HG03095 (cell line): ENCODE measurements at regions not wholly inside any gene's neighbourhood (a gene's known extent, or its start where the extent isn't known, plus 50 kb on each side); places are given as distances from the start of the nearest gene placed in this dataset.
"Not testable (repeated sequence)": the region's sequence is repeated elsewhere in the genome, so short reads cannot be mapped to it uniquely, and the experiment has no call there.

Experiments
- ATAC-seq: cut with Tn5 transposase; IDR thresholded peaks from one replicate; pipeline ENCODE4 v1.9.1; 2021; ENCODE audit warnings: moderate library complexity; ENCODE audit not compliant: unreplicated experiment

DNA sequence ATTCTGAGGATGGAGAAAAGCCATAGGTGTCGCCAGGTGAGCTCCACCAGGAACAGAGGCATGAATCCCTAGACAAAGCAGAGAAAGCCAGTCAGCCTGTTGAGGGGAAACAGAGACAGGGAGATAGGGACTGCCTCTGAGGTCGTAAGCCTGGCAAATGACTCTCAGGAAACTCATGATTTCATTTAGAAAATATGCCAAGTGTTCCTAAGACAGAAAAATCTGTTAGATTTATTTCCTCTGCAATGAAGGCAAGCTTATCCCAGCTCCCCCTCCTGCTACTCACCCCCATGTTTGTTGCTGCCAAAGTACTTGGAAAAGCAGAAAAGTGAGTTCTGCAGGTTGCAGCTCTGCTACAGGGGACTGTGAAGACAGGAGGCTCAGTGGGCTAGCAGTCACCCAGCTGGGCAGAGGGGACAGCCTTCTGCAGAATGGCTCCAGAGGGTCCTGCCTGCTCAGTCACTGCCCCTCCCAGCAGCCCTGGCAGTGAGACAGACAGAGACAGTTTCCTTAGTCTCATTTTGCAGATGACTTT is 184.3 kb downstream of the ADRA2A start:
- no peak for ATAC-seq

- no peak for ATAC-seq
Measured at GRCh38 chr10:111265341-111265740, 188.5 kb downstream of the ADRA2A start.

DNA sequence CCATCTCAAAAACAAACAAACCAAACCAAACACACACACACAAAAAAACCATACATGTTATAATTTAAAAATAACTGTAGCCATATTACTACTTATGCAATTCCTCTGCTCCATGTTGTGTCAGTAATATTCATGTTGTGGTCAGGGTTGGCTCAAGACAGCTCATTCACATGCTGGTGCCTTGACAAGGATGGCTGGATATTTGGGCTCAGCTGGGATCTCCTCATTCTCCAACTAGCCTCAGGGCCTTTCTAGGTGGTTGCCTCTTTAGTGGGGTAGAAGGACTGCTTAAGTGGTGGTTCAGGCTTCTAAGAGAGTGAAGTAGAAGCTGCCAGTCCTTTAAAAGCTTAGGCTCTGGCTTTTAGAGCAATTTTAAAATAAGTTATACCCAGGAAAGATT is 189.3 kb downstream of the ADRA2A start:
- ATAC-seq, result no peak

GRCh38 chr10:111267673-111268072 is 190.8 kb downstream of the ADRA2A start:
- ATAC-seq, result no peak

DNA sequence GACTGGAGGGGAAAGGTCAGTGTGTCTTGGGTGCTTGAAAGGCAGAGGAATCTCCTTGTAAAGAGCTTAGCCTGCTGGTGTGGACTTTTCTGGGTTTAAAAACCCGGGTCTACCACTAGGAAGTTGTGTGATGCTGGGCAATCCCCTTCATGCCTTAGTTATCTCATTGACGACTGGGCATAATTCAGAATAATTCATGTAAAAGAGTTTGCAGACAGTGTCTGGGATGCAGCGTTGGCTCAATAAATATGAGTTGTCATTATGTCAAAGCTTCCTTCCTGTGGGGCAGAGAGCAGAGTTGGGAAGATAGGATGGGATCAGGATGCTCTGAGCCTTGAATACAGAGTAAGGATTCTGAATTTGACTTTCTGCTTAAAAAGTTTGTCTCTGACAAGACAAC is 196.4 kb downstream of the ADRA2A start:
- no peak for ATAC-seq

- no peak for ATAC-seq
Measured at GRCh38 chr10:111273635-111274034, 196.8 kb downstream of the ADRA2A start.

DNA sequence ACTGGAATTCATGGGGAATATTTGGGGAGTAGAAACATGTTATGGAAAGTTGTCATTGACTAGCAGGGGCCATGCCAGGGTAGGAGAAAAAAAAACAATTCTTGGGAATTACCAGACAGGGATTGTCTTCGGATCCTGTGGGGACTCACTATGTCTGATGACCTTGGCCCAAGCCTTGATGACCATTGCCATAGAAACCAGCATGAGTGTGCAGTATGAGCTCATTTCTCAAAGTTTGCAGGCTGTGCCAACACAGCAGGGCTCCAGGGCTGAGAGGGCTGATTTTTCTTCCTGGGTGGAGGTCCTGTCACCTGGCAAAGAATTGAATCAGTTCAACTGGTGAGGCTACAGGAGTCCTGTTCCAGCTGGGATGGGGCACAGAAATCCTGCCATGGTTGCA is 198.3 kb downstream of the ADRA2A start:
- no peak for ATAC-seq

DNA sequence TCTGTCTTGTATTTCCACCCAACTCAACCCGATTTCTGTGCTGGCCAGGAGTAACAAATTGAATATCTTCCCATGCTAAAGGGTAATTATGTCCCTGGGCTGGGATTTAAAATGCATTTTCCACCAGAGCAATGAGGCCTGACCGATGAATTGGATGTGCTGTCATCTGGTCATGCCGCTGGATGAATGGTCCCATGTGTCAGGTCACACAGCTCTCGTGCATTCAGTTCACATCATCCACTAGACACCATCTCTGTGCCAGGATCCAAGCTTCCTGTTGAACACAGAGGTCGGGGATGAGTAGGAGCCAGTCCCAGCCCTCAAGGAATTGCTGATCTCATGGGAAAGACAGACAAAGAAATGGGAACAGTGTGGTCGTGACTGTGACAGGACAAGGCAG is 200.8 kb downstream of the ADRA2A start:
- no peak for ATAC-seq

- ATAC-seq, result no peak
Measured at GRCh38 chr10:111278266-111278665, 201.4 kb downstream of the ADRA2A start.

DNA sequence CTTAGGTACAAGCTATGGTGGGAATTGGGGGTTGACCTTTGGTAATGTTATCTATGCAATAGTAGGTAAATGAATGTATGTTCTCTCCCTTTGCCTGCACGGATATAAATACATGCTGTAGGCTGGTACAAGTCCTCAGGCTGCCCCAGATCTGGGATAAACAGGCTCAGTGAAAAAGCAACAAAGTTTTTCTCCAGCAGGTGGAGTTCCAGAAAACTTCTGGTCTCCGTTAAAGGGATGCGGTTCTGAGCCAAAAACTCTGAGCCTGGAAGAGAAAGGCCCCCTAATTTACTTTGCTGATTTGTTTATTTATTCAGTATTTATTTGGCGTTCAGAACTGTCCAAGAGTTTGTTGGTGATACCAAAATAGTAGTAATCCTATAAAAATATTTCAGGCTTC is 204.7 kb downstream of the ADRA2A start:
- ATAC-seq, result no peak

DNA sequence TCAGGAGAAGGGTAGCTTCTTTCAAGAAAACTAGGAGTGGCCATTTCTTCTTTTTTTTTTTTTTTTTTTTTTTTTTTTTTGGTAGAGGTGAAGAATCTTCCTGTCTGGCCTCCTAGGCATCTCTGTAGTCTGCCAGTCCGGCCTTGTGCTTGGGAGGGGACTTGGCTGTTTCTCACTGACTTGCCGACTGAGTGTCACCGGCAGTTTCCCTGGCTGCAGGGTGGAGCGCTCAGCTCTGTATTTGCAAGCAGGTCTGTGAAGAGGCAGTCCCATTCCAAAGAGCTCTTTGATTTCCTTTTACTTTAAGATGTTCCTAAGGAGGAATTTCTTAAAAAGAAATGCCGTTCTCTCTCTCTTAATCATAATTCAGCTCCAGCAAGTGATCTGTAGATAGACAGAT is 212.6 kb downstream of the ADRA2A start:
- ATAC-seq, result no peak

DNA sequence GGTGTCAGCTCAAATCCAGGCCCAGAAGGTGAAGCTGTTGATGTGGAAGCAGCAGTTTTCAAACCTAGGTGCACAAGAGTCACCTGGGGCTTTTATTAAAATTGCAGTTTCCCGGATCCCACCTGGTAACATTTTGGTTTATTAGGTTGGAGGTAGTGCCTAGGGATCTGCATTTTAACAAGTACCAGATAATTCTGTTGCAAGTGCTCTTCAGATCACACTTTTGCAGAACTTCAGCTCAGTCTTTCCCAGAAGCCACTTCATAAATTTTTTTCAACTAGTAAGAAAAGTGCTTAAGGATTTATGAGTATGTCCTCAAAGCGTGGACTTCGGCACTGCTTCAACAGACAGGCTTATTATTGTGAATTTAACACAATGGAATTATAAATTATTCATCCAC is 213.8 kb downstream of the ADRA2A start:
- no peak for ATAC-seq

GRCh38 chr10:111295788-111296187 is 219.0 kb downstream of the ADRA2A start:
- no peak for ATAC-seq

GRCh38 chr10:111297351-111297848 is 220.6 kb downstream of the ADRA2A start:
- no peak for ATAC-seq

- ATAC-seq, result no peak
Measured at GRCh38 chr10:111298031-111298430, 221.2 kb downstream of the ADRA2A start.

DNA sequence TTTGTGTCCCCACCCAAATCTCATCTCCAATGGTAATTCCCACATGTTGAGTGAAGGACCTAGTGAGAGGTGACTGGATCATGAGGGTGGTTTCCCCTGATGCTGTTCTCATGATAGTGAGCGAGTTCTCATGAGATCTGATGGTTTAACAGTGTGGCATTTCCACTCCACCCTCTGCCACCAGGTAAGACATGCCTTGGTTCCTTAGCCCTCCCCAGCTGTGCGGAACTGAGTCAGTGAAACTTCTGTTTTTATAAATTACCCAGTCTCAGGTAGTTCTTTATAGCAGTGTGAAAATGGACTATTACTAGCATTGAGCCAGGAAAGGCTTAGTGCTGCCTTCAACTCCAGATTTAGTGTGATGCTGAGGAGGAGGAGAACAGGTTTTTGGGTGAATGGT is 222.2 kb downstream of the ADRA2A start:
- no peak for ATAC-seq

GRCh38 chr10:111303887-111304286 is 227.1 kb downstream of the ADRA2A start:
- ATAC-seq, result no peak

- ATAC-seq, result no peak
Measured at GRCh38 chr10:111316722-111317212, 239.9 kb downstream of the ADRA2A start.

DNA sequence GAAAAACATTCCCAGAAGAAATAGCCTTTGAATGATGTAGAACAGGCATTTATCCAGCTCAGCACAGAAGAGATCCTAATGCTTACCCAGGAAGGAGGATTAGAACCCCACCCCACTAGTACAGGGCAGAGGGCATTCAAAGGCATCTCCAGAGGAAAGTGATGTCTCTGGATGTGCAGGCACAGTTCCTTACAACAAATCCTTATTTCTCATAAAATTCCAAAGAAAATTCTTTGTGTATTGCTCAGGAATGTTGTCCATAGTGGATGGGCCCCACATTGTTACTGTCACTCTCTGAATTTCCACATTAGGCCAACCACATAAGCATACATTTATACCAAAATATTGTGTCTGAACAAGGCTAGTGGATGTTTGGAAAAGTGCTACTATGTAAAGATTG is 243.0 kb downstream of the ADRA2A start:
- ATAC-seq, result no peak

DNA sequence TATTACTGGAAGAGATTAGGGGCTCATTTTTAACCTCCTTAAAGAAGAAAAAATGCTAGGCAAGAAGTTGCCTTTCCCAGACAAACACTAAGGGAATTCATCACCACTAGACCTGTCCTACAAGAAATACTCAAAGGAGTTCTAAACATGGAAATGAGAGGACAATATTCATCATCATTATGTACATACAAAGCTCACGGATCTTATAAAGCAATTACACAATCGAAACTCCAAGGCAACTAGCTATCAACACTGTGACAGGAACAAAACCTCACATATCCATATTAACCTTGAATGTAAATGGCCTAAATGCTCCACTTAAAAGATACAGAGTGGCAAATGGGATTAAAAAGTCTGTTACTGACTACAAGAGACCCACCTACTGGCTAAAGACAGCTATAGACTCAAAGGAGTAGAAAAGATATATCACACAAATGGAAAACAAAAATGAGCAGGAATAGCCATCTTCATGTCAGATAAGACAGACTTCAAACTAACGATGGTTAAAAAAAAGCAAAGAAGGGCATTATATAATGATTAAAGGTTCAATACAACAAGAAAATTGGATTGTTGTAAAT is 246.6 kb downstream of the ADRA2A start:
- no peak for ATAC-seq

DNA sequence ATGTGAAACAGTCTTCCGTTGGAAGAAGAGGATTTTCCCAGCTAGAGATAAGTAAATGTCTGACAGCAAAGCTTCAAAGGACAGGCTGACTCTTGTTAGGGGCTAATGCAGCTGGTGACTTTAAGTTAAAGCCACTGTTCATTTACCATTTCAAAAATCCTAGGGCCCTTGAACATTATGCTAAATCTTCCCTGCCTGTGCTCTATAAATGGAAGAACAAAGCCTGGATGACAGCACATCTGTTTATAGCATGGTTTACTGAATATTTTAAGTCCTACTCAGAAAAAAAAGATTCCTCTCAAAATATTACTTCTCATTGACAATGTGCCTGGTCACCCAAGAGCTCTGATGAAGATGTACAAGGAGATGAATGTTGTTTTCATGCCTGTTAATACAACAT is 255.3 kb downstream of the ADRA2A start:
- not testable (repeated sequence) for ATAC-seq

GRCh38 chr10:111335826-111336225 is 259.0 kb downstream of the ADRA2A start:
- no peak for ATAC-seq

DNA sequence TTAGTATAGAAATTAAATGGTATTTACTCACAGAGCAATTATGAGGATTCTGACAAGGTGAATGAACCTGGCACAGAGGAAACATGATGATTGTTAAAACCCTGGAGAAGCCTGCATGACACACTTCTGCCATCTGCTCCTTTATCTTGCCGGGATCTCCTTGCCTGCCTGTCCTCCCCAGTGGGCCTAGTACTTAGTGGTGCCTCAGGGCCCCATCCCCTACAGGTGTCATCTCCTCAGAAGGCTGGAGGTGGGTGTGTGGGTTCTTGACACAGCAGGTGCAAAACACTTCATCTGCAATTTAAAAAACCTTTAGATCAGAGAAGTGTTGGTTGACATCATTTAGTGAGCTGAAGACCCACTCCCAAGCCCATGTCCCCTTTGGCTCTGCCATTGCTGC is 261.2 kb downstream of the ADRA2A start:
- peak; percentile 27 for ATAC-seq
